Erythroblast (primary cell): ENCODE measurements at regions not wholly inside any gene's neighbourhood (a gene's known extent, or its start where the extent isn't known, plus 50 kb on each side); places are given as distances from the start of the nearest gene placed in this dataset.
"Not testable (repeated sequence)": the region's sequence is repeated elsewhere in the genome, so short reads cannot be mapped to it uniquely, and the experiment has no call there.

Experiments used
- DNase-seq, 2 experiments: peaks; one replicate each; lab custom pipeline; 2025; lab: John Stamatoyannopoulos, UW
- GATA1 ChIP-seq: IDR thresholded peaks from 2 replicates; pipeline ENCODE4 v1.6.1; 2011; ENCODE audit warnings: low read depth, mild to moderate bottlenecking, control low read depth, low read length, moderate library complexity
- POLR2A ChIP-seq: IDR thresholded peaks from 2 replicates; pipeline ENCODE4 v1.6.1; 2011; ENCODE audit warnings: mild to moderate bottlenecking, low read length

DNA sequence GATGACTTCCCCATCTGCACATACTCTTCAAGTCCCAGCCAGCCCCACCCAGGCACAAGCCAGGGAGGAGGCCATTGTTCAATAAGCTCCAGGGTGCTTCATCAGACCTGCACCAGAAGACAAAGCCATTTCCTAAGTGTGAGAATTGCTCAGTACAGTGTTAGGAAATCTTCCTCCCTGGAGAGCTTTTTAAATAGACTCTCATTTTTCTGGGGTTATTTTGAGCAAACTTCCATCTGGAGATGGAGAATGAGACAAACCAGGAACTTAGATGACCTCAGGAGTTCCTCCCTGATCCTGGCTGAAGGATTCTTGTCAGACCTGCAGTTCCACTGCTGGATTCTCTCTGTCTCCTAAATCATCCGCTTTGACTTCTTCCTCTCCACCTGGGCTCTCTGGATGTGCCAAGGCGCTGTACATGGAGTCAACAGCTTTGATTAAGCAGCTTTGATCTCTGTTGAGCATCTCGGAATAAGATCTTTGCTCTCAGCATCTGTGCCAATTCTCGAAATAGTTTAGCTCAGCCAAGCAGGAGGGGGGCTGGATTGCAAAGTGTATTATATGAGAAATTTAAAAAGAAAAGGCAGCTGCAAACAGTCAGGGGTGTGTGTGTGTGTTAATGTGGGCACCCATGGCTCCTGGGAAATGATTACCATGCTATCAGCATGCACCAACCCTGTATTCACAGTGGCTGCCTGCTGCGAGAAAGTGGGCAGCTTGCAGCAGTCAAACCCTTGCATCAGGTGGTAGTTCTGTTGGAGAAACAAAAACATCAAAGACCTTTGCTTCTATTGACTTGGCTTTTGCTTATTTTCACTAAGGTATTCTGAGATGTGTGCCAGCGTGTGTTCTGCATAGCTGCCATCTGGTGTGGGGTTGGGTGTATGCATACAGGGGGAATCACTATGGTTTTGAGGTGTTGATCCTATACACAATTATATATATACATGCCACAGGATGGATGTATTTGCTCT lies 70.2 kb upstream of the NAV2 start:
- TF ChIP-seq GATA1 (no peak), POLR2A (no peak)
- no peak for DNase-seq

- no peak for TF ChIP-seq GATA1
- TF ChIP-seq POLR2A: no peak
- DNase-seq: no peak
Measured at GRCh38 chr11:19639603-19640105, 73.0 kb upstream of the NAV2 start.

- no peak for TF ChIP-seq POLR2A
- no peak for TF ChIP-seq GATA1
- DNase-seq: no peak
Measured at GRCh38 chr11:19635332-19635731, 77.3 kb upstream of the NAV2 start.

- DNase-seq: no peak
- TF ChIP-seq GATA1 (no peak), POLR2A (no peak)
Measured at GRCh38 chr11:19633276-19633675, 79.4 kb upstream of the NAV2 start.

DNA sequence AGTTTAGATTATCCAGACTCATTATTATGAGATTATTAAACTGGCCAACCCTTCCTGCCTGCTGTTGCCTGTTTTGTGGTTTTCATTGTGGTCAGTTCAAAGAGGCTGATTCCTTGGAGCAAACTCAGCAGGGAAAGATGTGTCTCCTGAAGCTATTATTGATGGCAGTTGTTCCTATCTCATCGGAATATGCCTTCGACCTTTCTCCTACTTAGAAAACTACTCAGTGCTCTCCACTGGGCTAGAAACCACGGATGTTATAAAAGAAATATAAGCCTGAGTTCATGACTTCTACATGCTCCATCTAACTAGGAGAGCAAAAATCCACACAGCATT lies 80.2 kb upstream of the NAV2 start:
- DNase-seq: no peak
- TF ChIP-seq POLR2A (no peak), GATA1 (no peak)

GRCh38 chr11:19631712-19632498 lies 80.7 kb upstream of the NAV2 start:
- TF ChIP-seq GATA1 (no peak), POLR2A (no peak)
- DNase-seq: no peak

- TF ChIP-seq POLR2A (no peak), GATA1 (no peak)
- no peak for DNase-seq
Measured at GRCh38 chr11:19628018-19628417, 84.6 kb upstream of the NAV2 start.

GRCh38 chr11:19627566-19627965 lies 85.1 kb upstream of the NAV2 start:
- TF ChIP-seq GATA1 (no peak), POLR2A (no peak)

GRCh38 chr11:19625438-19625837 lies 87.2 kb upstream of the NAV2 start:
- TF ChIP-seq POLR2A (no peak), GATA1 (no peak)
- no peak for DNase-seq

More at GRCh38 chr11:19627566-19627965, 85.1 kb upstream of the NAV2 start:
- DNase-seq: no peak

- no peak for DNase-seq
- no peak for TF ChIP-seq POLR2A
- no peak for TF ChIP-seq GATA1
Measured at GRCh38 chr11:19617696-19618523, 94.7 kb upstream of the NAV2 start.

DNA sequence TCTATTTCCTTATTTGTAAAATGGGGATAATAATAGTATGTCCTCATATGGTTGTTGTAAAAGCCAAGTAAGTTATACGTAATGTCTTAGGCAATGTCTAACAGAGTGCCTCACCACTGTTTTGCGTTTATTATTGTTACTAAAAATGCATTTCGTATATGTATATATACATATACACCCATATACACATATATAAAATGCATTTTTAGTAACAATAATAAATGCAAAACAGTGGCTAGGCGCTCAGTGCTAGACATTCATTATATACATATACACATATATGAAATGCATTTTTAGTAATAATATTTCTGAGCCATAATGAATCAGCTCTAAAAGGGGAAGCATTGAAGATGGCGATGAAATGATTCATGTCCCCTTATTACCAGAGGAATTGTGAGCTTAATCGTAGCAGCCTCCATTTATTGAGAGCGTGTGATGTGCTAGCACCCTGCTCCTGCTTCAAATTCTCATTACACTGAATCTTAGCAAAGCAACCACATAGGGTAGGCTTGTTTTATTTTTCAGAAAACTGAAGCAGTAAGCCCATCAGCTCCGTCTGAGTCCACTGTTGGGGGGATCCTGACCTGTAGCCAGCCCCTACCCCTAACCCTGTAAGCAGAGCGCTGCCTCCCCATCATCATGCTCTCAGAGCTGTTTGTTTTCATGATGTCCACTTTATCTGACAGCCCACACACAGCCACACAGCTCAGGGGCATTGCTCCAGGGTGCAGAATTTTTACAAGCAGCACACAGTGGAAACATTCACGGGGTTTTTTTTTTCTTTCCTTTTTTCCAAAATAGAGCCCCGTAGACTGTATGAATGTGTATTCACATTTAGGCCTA lies 97.1 kb upstream of the NAV2 start:
- DNase-seq: no peak
- TF ChIP-seq POLR2A: no peak
- no peak for TF ChIP-seq GATA1

DNA sequence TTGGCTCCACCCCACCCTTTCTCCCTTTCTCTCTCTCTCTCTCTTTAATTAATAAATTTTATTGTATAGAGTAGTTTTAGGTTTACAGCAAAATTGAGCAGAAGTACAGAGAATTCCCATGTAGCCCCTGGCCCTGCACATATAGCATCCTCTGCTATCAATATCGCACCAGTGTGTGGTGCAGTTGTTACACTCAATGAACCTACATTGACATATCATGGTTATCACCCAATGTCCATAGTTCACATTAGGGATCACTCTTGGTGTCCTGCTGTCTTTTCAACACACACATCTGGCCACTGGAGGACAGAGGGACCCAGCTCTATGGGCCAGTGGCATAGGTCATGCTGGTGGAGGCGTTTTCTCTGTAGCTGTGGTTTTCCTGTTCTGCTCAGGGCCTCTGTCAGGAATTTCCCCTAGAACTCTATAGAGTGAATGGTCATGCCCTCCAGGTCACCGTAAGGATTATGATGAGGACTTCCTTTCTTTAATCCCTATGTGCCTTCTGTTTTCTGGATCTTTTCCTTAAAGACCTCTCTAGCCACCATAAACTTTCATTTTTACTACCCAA lies 98.2 kb upstream of the NAV2 start:
- no peak for DNase-seq
- TF ChIP-seq POLR2A: no peak
- TF ChIP-seq GATA1: no peak

DNA sequence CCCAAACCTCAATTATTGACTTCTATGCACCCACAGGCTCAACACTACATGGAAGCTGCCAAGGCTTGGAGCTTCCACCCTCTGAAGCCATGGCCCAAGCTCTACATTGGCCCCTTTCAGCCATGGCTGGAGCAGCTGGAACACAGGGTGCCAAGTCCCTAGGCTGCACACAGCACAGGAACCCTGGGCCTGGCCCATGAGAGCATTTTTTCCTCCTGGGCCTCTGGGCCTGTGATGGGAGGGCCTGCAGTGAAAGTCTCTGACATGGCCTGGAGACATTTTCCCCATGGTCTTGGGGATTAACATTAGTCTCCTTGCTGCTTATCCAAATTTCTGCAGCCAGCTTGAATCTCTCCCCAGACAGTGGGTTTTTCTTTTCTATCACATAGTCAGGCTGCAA lies 100.6 kb upstream of the NAV2 start:
- DNase-seq: not testable (repeated sequence)
